ENCODE measurements at regions not wholly inside any gene's neighbourhood (a gene's known extent, or its start where the extent isn't known, plus 50 kb on each side); places are given as distances from the start of the nearest gene placed in this dataset.
"Not testable (repeated sequence)": the region's sequence is repeated elsewhere in the genome, so short reads cannot be mapped to it uniquely, and the experiment has no call there.

DNA sequence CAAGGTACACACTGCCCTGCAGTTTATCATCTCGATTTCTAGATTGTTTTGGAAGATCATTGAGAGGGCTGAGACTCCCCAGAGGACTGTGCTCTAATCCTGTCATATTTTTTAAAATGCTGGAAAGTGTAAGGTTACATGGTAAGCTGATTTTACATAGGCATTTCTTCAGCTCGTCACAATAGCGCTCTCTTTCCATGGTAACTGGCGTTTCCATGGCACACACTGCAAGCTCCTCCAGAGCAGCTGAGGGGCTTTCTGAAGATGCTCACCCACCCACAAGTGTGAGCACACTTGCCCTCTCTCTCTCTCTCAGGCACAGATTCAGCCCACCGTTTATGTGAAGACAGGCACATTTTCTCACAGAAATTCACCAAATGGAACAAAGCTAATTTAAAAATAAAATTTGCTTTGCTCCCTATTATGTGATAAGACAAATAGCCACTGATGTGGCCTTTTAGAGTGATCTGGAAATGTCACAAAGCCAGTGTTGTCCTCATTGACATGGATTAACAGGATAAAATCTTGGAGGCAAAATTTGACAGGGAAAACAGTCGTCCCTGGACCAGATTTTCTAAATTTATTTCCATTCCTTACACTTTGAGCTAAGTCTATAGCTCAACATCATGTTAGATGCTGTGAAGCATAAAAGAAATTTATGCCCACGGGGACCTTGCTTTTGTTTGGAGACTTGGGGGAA, 421.5 kb downstream of the RWDD3 start:
- no peak for DNase-seq (ENCODE audit: extremely low read depth, low read depth)

- DNase-seq (ENCODE audit: extremely low read depth, low read depth): no peak
Measured at GRCh38 chr1:95657248-95657647, 423.2 kb downstream of the RWDD3 start.

- no peak for DNase-seq (ENCODE audit: extremely low read depth, low read depth)
Measured at GRCh38 chr1:95659166-95659565, 425.2 kb downstream of the RWDD3 start.

DNA sequence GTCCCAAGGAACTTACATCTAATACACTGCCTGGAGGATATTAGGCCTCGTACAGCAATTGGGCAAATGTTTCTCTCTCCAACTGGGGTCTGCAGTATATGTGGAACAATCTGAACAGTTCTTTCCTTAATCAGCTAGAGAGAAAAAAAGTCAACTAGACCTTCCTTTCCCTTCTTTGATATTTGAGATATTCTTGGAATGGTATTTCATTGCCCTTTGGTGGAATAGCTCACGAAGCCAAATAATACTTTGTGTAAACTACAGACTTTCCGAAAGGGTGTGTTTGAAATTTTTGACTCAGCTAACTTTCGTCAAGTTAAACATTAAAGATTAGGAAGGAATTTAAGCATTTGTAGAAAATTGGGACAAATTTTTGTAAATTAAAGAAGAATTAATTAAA, 425.6 kb downstream of the RWDD3 start:
- DNase-seq (ENCODE audit: extremely low read depth, low read depth): no peak

- no peak for DNase-seq (ENCODE audit: extremely low read depth, low read depth)
Measured at GRCh38 chr1:95660736-95661135, 426.7 kb downstream of the RWDD3 start.

- DNase-seq (ENCODE audit: extremely low read depth, low read depth): not testable (repeated sequence)
Measured at GRCh38 chr1:95663530-95663929, 429.5 kb downstream of the RWDD3 start.

DNA sequence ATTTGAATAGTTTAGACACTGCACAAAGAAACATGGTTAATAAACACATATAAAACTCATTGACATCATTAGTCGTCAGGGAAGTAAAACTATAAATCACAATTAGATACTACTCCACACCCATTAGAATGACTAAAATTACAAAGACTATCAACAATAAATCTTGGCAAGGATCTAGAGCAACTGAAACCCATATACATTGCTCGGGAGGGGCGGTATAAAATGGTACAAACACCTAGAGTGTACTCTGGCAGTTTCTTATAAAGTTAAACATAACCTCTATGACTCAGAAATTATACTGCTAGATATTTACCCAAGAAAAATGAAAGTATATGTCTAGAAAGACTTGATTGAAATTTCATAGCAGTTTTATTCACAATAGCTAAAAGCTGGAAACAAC, 434.2 kb downstream of the RWDD3 start:
- no peak for DNase-seq (ENCODE audit: extremely low read depth, low read depth)

DNA sequence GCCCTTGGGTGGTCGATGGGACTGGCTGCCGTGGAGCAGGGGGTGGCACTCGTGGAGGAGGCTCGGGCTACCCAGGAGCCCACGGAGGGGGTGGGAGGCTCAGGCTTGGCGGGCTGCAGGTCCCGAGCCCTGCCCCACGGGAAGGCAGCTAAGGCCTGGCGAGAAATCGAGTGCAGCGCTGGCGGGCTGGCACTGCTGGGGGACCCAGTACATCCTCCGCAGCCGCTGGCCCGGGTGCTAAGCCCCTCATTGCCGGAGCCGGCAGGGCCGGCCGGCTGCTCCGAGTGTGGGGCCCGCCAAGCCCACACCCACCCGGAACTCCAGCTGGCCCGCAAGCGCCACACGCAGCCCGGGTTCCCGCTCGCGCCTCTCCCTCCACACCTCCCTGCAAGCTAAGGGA, 435.6 kb downstream of the RWDD3 start:
- not testable (repeated sequence) for DNase-seq (ENCODE audit: extremely low read depth, low read depth)

GRCh38 chr1:95671098-95671497, 437.1 kb downstream of the RWDD3 start:
- no peak for DNase-seq (ENCODE audit: extremely low read depth, low read depth)

DNA sequence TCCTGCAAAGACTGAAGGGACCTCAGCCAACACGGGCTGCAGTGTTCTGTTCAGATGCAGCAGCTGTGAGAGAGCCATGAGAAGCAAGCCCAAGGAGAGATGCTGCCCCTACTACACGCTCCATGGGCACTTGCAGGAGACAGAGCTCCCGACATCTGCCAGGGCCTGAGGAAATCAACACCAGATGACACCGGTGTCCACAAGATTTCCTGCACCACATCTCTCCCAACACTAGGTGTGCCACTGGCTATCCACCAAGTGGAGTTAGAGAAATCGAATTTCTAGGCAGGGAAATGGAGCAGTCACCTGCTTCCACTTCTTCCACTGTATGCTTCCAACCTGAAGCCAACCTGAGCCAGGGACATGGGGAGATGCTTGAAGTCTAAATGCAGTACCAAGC, 445.3 kb downstream of the RWDD3 start:
- no peak for DNase-seq (ENCODE audit: extremely low read depth, low read depth)

DNA sequence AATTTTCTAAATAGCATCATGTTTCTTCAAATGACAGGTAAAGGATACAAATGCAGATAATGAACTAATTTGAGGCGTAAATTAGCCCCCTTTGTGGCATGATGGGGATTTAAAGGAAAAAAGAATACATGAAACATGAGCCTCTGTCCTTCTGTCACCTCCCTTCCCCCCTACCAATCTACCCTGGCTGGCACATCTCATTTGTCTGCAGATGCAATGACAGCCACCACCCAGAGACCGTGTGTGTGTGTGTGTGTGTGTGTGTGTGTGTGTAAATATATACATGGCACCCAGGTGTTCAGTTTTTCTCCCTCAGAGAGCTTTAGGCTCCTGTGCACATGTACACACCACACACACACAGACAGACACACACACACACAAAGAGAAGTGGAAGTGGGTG, 451.1 kb downstream of the RWDD3 start:
- DNase-seq (ENCODE audit: extremely low read depth, low read depth): no peak

DNA sequence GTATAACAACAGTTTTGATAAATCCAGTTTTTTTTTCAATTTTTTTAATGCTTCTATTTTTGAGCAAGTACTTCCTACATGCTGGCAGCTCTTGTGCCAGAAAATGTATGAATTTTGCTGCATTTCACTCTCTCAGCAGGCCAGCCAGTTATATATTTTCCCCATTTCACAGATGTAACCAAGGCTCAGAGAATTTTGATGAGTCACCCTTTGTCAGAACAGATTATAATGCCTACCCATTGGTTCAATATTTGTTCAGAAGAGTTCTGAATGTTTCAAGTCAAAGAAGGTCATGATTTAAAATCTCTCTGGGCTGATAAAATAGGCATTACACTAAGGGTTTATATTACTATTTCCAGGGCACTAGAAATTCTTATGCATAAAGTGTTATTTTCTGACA, 452.2 kb downstream of the RWDD3 start:
- DNase-seq (ENCODE audit: extremely low read depth, low read depth): no peak

GRCh38 chr1:95699149-95699953, 465.3 kb downstream of the RWDD3 start:
- no peak for DNase-seq (ENCODE audit: extremely low read depth, low read depth)

DNA sequence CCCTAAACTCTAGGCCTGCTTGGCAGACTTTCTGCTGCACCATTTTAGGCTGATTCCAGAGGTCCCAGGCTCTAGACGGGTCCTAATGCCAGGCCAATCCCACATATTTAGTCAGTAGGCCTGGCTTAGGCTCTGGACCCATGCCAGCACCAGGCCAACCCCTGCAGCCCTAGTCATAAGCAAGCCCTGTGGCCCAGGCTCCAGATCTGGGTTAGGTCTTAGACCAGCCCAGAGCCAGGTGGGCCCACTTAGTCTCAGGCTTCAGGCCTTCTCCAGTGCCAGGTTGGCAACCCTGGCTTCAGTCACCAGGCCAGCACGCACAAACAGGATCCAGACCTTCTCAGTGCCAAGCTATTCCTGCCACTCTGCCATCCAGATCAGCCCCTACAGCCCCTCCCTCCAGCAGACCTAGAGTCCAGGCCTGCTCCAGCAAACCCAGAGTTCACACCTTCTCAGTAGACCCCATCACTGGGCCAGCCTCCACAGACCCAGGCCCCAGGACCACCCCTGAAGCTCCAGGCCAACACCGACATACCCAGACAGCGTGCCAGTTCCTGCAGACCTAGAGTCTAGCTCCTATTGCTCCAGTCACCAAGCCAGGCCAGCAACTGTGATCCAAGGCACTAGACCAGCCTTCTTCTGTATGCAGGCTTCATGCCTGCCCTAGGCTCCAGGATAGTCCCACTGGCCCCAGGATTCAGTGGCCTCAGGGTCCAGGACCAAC, 467.6 kb downstream of the RWDD3 start:
- no peak for DNase-seq (ENCODE audit: extremely low read depth, low read depth)

DNA sequence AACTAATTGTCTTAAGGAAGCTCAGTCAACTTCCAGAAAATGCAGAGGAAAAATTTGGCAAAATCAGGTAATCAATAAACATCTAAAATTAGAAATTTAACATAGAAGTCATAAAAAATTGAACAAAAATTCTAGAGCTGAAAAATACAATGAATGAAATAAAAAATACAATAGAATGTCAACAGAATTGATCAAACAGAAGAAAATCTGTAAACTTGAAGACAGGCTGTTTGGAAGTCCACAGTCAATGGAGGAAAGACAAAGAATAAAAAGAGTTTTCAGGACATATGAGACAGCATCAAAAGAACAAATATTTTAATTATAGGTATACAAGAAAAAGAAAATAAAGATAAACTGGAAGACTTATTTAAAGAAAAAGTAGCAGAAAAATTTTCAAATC, 469.0 kb downstream of the RWDD3 start:
- no peak for DNase-seq (ENCODE audit: extremely low read depth, low read depth)

DNA sequence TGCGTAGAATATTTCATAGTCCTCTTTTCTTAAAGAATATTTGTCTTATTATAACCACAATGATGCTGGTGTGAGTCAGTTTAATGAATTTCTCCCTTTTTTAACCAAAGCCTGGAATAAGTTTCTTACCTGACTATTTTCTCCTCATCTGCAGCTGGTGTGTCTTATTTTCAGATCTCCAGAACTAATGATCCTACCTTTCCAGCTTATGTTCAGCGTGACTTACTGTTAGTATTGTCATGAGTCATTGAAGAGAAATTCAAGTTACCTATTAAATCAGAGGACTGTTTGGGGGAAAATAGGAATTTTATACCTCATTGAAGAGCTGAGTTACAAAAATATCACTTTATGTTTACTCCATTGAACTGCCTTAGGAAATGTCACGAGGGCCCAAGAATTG, 482.1 kb downstream of the RWDD3 start:
- no peak for DNase-seq (ENCODE audit: extremely low read depth, low read depth)

- DNase-seq (ENCODE audit: extremely low read depth, low read depth): no peak
Measured at GRCh38 chr1:95716550-95716949, 482.5 kb downstream of the RWDD3 start.

GRCh38 chr1:95723346-95723745, 489.3 kb downstream of the RWDD3 start:
- DNase-seq (ENCODE audit: extremely low read depth, low read depth): no peak

- no peak for DNase-seq (ENCODE audit: extremely low read depth, low read depth)
Measured at GRCh38 chr1:95728841-95729240, 494.8 kb downstream of the RWDD3 start.

- DNase-seq (ENCODE audit: extremely low read depth, low read depth): no peak
Measured at GRCh38 chr1:95730986-95731385, 497.0 kb downstream of the RWDD3 start.

DNA sequence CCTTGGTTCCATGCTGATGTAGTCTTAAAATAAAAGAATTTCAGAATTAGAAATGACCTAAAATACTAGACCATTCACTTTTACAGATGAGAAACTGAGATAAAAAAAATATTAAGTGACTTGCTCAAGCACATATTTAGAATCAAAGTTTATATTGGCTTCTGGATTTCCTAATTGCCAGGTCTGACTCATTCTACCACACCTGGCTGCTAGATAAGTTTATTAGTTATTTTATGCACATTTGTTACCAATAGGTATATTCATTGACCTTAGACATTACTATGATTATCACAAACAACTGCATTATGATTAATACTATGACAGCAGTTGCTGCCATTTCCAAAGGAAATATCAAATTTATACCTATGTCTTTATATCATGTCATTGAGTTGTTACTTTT, 497.5 kb downstream of the RWDD3 start:
- no peak for DNase-seq (ENCODE audit: extremely low read depth, low read depth)

DNA sequence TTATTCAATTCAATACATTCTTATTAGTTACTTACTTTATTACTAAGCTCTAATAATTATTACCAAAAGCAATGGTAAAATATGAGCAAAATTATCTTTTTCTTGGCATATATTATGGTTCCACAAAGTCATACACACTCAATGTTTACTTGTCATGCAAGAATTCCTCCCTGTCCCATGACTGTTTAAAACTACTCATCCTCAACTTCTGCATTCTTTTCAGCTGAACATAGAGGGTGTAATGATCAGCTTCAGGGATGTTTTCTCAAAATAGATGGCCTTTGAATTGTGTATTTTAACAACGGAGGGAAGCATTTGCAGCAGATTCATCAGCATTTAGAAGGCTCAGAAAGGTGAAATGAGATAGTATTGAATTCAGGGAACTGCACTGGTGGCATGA, 499.0 kb downstream of the RWDD3 start:
- DNase-seq (ENCODE audit: extremely low read depth, low read depth): no peak
